ENCODE measurements at regions not wholly inside any gene's neighbourhood (a gene's known extent, or its start where the extent isn't known, plus 50 kb on each side); places are given as distances from the start of the nearest gene placed in this dataset.

DNA sequence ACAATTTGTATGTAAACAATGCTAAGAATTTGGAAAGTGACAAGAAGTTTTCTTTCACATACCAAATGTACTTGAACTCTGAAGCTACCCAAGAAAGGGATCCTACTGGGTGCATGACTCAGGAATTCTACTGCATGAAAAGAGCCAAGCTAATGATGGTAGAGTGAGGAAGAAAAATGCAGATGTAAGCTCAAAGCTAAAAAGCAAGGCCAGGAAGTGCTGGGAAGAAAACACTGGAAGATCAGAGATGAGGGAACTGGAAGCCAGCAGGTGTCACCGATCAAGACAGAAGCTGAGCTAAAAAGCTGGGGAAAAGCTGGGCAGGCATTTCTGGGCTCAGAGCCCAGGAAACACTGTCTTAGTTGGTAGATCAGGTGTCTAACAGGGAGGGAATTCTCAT lies 449.1 kb downstream of the NKX6-1 start:
- TF ChIP-seq, protein P1, sequence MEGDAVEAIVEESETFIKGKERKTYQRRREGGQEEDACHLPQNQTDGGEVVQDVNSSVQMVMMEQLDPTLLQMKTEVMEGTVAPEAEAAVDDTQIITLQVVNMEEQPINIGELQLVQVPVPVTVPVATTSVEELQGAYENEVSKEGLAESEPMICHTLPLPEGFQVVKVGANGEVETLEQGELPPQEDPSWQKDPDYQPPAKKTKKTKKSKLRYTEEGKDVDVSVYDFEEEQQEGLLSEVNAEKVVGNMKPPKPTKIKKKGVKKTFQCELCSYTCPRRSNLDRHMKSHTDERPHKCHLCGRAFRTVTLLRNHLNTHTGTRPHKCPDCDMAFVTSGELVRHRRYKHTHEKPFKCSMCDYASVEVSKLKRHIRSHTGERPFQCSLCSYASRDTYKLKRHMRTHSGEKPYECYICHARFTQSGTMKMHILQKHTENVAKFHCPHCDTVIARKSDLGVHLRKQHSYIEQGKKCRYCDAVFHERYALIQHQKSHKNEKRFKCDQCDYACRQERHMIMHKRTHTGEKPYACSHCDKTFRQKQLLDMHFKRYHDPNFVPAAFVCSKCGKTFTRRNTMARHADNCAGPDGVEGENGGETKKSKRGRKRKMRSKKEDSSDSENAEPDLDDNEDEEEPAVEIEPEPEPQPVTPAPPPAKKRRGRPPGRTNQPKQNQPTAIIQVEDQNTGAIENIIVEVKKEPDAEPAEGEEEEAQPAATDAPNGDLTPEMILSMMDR (IDR thresholded peaks at IDR 0.05) = no peak
- no peak for TF ChIP-seq POLR2A (IDR thresholded peaks at IDR 0.05)
